ENCODE measurements at regions not wholly inside any gene's neighbourhood (a gene's known extent, or its start where the extent isn't known, plus 50 kb on each side); places are given as distances from the start of the nearest gene placed in this dataset.
"Not testable (repeated sequence)": the region's sequence is repeated elsewhere in the genome, so short reads cannot be mapped to it uniquely, and the experiment has no call there.

GRCh38 chr21:18723171-18723570 lies 319.6 kb upstream of the TMPRSS15 start:
- no peak for DNase-seq

- no peak for DNase-seq
Measured at GRCh38 chr21:18725653-18726052, 322.1 kb upstream of the TMPRSS15 start.

GRCh38 chr21:18741954-18742353 lies 338.4 kb upstream of the TMPRSS15 start:
- DNase-seq = no peak

- no peak for DNase-seq
Measured at GRCh38 chr21:18743531-18743930, 339.9 kb upstream of the TMPRSS15 start.

- DNase-seq = no peak
Measured at GRCh38 chr21:18744840-18745239, 341.3 kb upstream of the TMPRSS15 start.

GRCh38 chr21:18752894-18753293 lies 349.3 kb upstream of the TMPRSS15 start:
- DNase-seq = not testable (repeated sequence)

- not testable (repeated sequence) for DNase-seq
Measured at GRCh38 chr21:18756272-18756671, 352.7 kb upstream of the TMPRSS15 start.

- DNase-seq = no peak
Measured at GRCh38 chr21:18759267-18759666, 355.7 kb upstream of the TMPRSS15 start.

GRCh38 chr21:18759751-18760161 lies 356.2 kb upstream of the TMPRSS15 start:
- no peak for DNase-seq

- no peak for DNase-seq
Measured at GRCh38 chr21:18760247-18760646, 356.7 kb upstream of the TMPRSS15 start.

- no peak for DNase-seq
Measured at GRCh38 chr21:18764720-18765119, 361.1 kb upstream of the TMPRSS15 start.

- DNase-seq = no peak
Measured at GRCh38 chr21:18769599-18769998, 366.0 kb upstream of the TMPRSS15 start.

- DNase-seq = no peak
Measured at GRCh38 chr21:18771845-18772380, 368.3 kb upstream of the TMPRSS15 start.

GRCh38 chr21:18772404-18772803 lies 368.8 kb upstream of the TMPRSS15 start:
- no peak for DNase-seq

GRCh38 chr21:18772897-18773296 lies 369.3 kb upstream of the TMPRSS15 start:
- no peak for DNase-seq

GRCh38 chr21:18776936-18777335 lies 373.4 kb upstream of the TMPRSS15 start:
- no peak for DNase-seq

GRCh38 chr21:18782721-18783120 lies 379.1 kb upstream of the TMPRSS15 start:
- DNase-seq = no peak

- DNase-seq = no peak
Measured at GRCh38 chr21:18801468-18801867, 397.9 kb upstream of the TMPRSS15 start.

GRCh38 chr21:18803624-18804023 lies 400.0 kb upstream of the TMPRSS15 start:
- DNase-seq = no peak

GRCh38 chr21:18810136-18810535 lies 406.6 kb upstream of the TMPRSS15 start:
- DNase-seq = no peak

- DNase-seq = no peak
Measured at GRCh38 chr21:18812308-18812707, 408.7 kb upstream of the TMPRSS15 start.

- no peak for DNase-seq
Measured at GRCh38 chr21:18819507-18819906, 415.9 kb upstream of the TMPRSS15 start.

- no peak for DNase-seq
Measured at GRCh38 chr21:18826562-18826961, 423.0 kb upstream of the TMPRSS15 start.

GRCh38 chr21:18831942-18832676 lies 428.5 kb upstream of the TMPRSS15 start:
- no peak for DNase-seq

- no peak for DNase-seq
Measured at GRCh38 chr21:18832950-18833349, 429.4 kb upstream of the TMPRSS15 start.

All from activated CD8-positive, alpha-beta memory T cell treated with anti-CD3 and anti-CD28 coated beads for 24 hours (primary cell).